RWPE2 (cell line): ENCODE measurements at regions not wholly inside any gene's neighbourhood (a gene's known extent, or its start where the extent isn't known, plus 50 kb on each side); places are given as distances from the start of the nearest gene placed in this dataset.

Experiments used
- ATAC-seq: fragments of 200-7000 bp; cut with Tn5 transposase; 3 replicates; pipeline ENCODE4 v1.9.1; 2021; ENCODE audit warnings: low read depth
- DNase-seq: peaks from one replicate; pipeline ENCODE4 v3.0.0-alpha.2; 2020; ENCODE audit warnings: low spot score
- H3K27ac ChIP-seq: fragments of 450-650 bp; 2 replicates; pipeline ENCODE4 v1.5.1; 2017; ENCODE audit warnings: mild to moderate bottlenecking; ENCODE audit not compliant: poor library complexity, severe bottlenecking
- H3K27me3 ChIP-seq: fragments of 250-450 bp; sonication (Bioruptor Pico); 2 replicates; pipeline ENCODE4 v1.5.1; 2021; ENCODE audit warnings: mild to moderate bottlenecking, moderate library complexity; ENCODE audit not compliant: insufficient read depth, poor library complexity, severe bottlenecking
- H3K36me3 ChIP-seq: fragments of 250-450 bp; sonication (Bioruptor Pico); 2 replicates; pipeline ENCODE4 v1.5.1; 2020; ENCODE audit warnings: low read depth, mild to moderate bottlenecking, moderate library complexity
- H3K4me1 ChIP-seq: fragments of 250-450 bp; sonication (Bioruptor Pico); 2 replicates; pipeline ENCODE4 v1.5.1; 2021; ENCODE audit warnings: mild to moderate bottlenecking, moderate library complexity; ENCODE audit not compliant: insufficient read depth, poor library complexity, severe bottlenecking
- H3K4me3 ChIP-seq: fragments of 250-450 bp; sonication (Bioruptor Pico); 2 replicates; pipeline ENCODE4 v1.5.1; 2021; ENCODE audit warnings: mild to moderate bottlenecking, moderate library complexity; ENCODE audit not compliant: severe bottlenecking
- H3K9me3 ChIP-seq: fragments of 250-450 bp; sonication (Bioruptor Pico); 2 replicates; pipeline ENCODE4 v1.5.1; 2021; ENCODE audit warnings: mild to moderate bottlenecking, moderate library complexity; ENCODE audit not compliant: severe bottlenecking
- CTCF ChIP-seq: fragments of 450-650 bp; IDR thresholded peaks from one replicate; pipeline ENCODE4 v1.5.1; 2017; ENCODE audit warnings: mild to moderate bottlenecking, moderate library complexity; ENCODE audit not compliant: poor library complexity, severe bottlenecking

GRCh38 chr13:107025991-107026390 is 458.1 kb upstream of the ARGLU1 start:
- ATAC-seq (no peak), DNase-seq (no peak)
- H3K27ac ChIP-seq, result no peak overlapping the region
- no peak overlapping the region for H3K4me3 ChIP-seq
- TF ChIP-seq CTCF, result no peak
- no peaks in the 10 kb centered on the region for H3K9me3 ChIP-seq
- H3K27me3 ChIP-seq, result no peaks in the 10 kb centered on the region
- no peaks in the 10 kb centered on the region for H3K4me1 ChIP-seq
- H3K36me3 ChIP-seq, result no peaks in the 10 kb centered on the region

GRCh38 chr13:107023335-107023734 is 455.4 kb upstream of the ARGLU1 start:
- DNase-seq, result no peak
- ATAC-seq, result no peak

GRCh38 chr13:107020393-107020792 is 452.5 kb upstream of the ARGLU1 start:
- H3K4me1 ChIP-seq, result no peaks in the 10 kb centered on the region
- DNase-seq, result no peak
- no peaks in the 10 kb centered on the region for H3K27me3 ChIP-seq
- TF ChIP-seq CTCF, result no peak
- ATAC-seq, result no peak
- H3K27ac ChIP-seq, result no peak overlapping the region
- no peaks in the 10 kb centered on the region for H3K9me3 ChIP-seq
- no peak overlapping the region for H3K4me3 ChIP-seq
- H3K36me3 ChIP-seq, result no peaks in the 10 kb centered on the region

More at GRCh38 chr13:107023335-107023734, 455.4 kb upstream of the ARGLU1 start:
- no peak overlapping the region for H3K27ac ChIP-seq
- no peaks in the 10 kb centered on the region for H3K27me3 ChIP-seq
- H3K36me3 ChIP-seq, result no peaks in the 10 kb centered on the region
- no peaks in the 10 kb centered on the region for H3K4me1 ChIP-seq
- H3K4me3 ChIP-seq, result no peak overlapping the region
- no peak for TF ChIP-seq CTCF
- H3K9me3 ChIP-seq, result no peaks in the 10 kb centered on the region

- Histone ChIP-seq H3K36me3 (no peaks in the 10 kb centered on the region), H3K27ac (no peak overlapping the region), H3K4me3 (no peak overlapping the region), H3K27me3 (no peaks in the 10 kb centered on the region), H3K9me3 (no peaks in the 10 kb centered on the region), H3K4me1 (no peaks in the 10 kb centered on the region)
- ATAC-seq (no peak), DNase-seq (no peak)
- TF ChIP-seq CTCF, result no peak
Measured at GRCh38 chr13:107018285-107018684, 450.3 kb upstream of the ARGLU1 start.

- no peak overlapping the region for H3K27ac ChIP-seq
- no peaks in the 10 kb centered on the region for H3K9me3 ChIP-seq
- H3K27me3 ChIP-seq, result peaks cover 5% of the 10 kb centered on the region
- no peaks in the 10 kb centered on the region for H3K4me1 ChIP-seq
- ATAC-seq (no peak), DNase-seq (no peak)
- H3K4me3 ChIP-seq, result no peak overlapping the region
- no peaks in the 10 kb centered on the region for H3K36me3 ChIP-seq
- TF ChIP-seq CTCF, result no peak
Measured at GRCh38 chr13:107006661-107007060, 438.7 kb upstream of the ARGLU1 start.
